ENCODE measurements at regions not wholly inside any gene's neighbourhood (a gene's known extent, or its start where the extent isn't known, plus 50 kb on each side); places are given as distances from the start of the nearest gene placed in this dataset.

DNA sequence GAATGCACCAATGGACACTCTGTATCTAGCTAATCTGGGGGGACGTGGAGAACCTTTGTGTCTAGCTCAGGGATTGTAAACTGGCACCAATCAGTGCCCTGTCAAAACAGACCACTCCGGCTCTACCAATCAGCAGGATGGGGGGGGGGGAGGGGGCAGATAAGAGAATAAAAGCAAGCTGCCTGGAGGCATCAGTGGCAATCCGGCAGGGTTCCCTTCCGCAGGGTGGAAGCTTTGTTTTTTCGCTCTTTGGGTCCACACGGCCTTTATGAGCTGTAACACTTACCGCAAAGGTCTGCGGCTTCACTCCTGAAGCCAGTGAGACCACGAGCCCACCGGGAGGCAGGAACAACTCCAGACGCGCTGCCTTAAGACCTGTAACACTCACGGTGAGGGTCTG lies 827.1 kb downstream of the PLOD2 start:
- TF ChIP-seq NFIC (IDR thresholded peaks at IDR 0.05) (no peak), ZBTB7A (IDR thresholded peaks at IDR 0.05; ENCODE audit: low read depth) (no peak), MAX (IDR thresholded peaks at IDR 0.05) (no peak)

DNA sequence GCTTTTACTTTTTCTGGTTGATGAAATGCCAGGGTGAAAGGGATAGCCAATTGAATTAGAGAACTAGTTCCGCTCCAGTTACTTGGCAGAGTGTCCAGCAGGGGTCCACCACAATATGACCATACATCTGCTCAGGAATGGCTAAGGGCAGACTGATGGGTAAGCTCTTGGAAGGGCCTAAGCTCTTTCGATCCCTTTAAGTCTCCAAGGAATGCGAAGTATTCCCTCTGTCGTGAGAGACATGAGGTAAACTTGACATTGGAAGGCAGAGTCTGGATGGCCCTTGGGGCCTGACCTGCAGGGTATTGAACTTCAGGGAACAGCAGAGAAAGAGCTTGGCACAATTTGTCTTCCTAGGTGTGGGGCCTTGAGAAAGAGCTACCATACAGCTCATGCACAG lies 805.8 kb downstream of the PLOD2 start:
- no peak for TF ChIP-seq CREB1 (IDR thresholded peaks at IDR 0.05; ENCODE audit: low read depth)
- no peak for TF ChIP-seq TCF12 (IDR thresholded peaks at IDR 0.05; ENCODE audit: low read depth)
- no peak for TF ChIP-seq FOXM1 (IDR thresholded peaks at IDR 0.05; ENCODE audit: borderline replicate concordance, low read depth)
- no peak for TF ChIP-seq ZBTB7A (IDR thresholded peaks at IDR 0.05; ENCODE audit: low read depth)
- TF ChIP-seq YY1 (IDR thresholded peaks at IDR 0.05; ENCODE audit: low read depth) = no peak
- no peak for TF ChIP-seq TAF1 (IDR thresholded peaks at IDR 0.05; ENCODE audit: low read depth)
- TF ChIP-seq, protein P1, sequence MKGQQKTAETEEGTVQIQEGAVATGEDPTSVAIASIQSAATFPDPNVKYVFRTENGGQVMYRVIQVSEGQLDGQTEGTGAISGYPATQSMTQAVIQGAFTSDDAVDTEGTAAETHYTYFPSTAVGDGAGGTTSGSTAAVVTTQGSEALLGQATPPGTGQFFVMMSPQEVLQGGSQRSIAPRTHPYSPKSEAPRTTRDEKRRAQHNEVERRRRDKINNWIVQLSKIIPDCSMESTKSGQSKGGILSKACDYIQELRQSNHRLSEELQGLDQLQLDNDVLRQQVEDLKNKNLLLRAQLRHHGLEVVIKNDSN (IDR thresholded peaks at IDR 0.05) = no peak
- no peak for TF ChIP-seq TEAD4 (IDR thresholded peaks at IDR 0.05)
- TF ChIP-seq CEBPB (IDR thresholded peaks at IDR 0.05) = no peak
- no peak for TF ChIP-seq NFIC (IDR thresholded peaks at IDR 0.05)
- TF ChIP-seq EP300 (IDR thresholded peaks at IDR 0.05; ENCODE audit: borderline replicate concordance) = no peak
- no peak for TF ChIP-seq REST (IDR thresholded peaks at IDR 0.05; ENCODE audit: low read depth)
- TF ChIP-seq EGR1 (IDR thresholded peaks at IDR 0.05) = no peak
- TF ChIP-seq MAX (IDR thresholded peaks at IDR 0.05) = no peak
- TF ChIP-seq RAD21 (IDR thresholded peaks at IDR 0.05; ENCODE audit: low read depth) = no peak

GRCh38 chr3:145357453-145357852 lies 803.5 kb downstream of the PLOD2 start:
- TF ChIP-seq EP300 (IDR thresholded peaks at IDR 0.05; ENCODE audit: borderline replicate concordance) (no peak), FOXM1 (IDR thresholded peaks at IDR 0.05; ENCODE audit: borderline replicate concordance, low read depth) (no peak), REST (IDR thresholded peaks at IDR 0.05; ENCODE audit: low read depth) (no peak), TAF1 (IDR thresholded peaks at IDR 0.05; ENCODE audit: low read depth) (no peak), NFIC (IDR thresholded peaks at IDR 0.05) (no peak), YY1 (IDR thresholded peaks at IDR 0.05; ENCODE audit: low read depth) (no peak)
- TF ChIP-seq, protein P1 (IDR thresholded peaks at IDR 0.05) = no peak

DNA sequence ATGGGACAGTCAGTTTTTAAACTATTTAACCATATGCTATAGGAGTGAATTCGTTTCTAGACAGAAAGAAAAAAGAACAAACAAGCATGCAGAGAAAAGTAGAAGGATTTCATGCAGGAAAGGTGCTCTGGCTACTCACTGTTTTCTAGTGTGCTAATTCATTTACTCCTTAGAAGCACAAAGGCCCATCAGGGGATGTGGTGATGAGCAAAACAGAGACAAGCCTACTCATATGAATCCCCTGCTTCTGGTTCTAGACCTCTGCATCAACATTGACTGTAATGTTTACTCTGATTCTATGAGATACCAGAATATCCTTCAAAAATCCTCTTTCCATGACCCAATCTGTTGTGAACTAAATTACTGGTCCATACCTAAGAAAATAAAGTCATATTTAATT lies 801.9 kb downstream of the PLOD2 start:
- TF ChIP-seq EGR1 (IDR thresholded peaks at IDR 0.05) (no peak), MAX (IDR thresholded peaks at IDR 0.05) (no peak), ZBTB7A (IDR thresholded peaks at IDR 0.05; ENCODE audit: low read depth) (no peak), EP300 (IDR thresholded peaks at IDR 0.05; ENCODE audit: borderline replicate concordance) (no peak), YY1 (IDR thresholded peaks at IDR 0.05; ENCODE audit: low read depth) (no peak), RAD21 (IDR thresholded peaks at IDR 0.05; ENCODE audit: low read depth) (no peak)

DNA sequence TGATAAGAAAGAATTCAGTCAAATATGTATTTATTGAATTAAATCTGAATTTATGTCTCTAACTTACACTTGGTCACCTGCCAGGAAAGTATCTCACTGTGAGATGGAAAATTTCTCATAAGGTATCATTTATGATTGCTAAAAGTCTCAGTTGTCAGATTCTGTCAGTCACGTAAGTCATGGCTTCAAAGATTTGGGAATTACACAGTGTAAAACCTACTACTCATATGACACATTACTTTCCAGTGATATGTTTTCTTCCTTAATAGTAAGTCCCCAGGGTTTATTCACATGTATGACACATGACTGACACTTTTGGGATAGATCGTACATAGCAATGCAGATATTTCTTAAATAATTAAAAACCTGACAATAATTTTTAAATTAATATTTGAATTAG lies 792.2 kb downstream of the PLOD2 start:
- TF ChIP-seq FOXM1 (IDR thresholded peaks at IDR 0.05; ENCODE audit: borderline replicate concordance, low read depth) (no peak), CREB1 (IDR thresholded peaks at IDR 0.05; ENCODE audit: low read depth) (no peak), NFIC (IDR thresholded peaks at IDR 0.05) (no peak)

DNA sequence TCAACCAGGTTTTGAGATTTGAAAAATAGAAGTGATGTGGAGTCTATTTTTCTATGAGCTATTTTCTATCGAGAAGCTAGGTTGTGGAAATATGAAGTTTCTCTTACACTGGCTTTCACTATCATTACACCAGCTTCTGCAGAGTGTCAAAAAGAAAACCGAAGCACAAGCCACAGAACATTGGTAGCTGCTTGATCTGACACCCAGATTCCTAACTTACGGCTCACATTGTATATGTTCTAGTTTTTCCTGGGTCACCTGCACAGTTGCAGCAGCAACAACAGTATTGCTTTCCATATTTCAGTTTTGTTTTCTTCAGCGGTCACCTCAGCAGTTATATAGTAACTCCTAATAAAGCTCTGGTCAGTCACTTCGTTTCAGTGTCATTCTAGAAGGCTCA lies 790.1 kb downstream of the PLOD2 start:
- TF ChIP-seq CEBPB (IDR thresholded peaks at IDR 0.05) (no peak), TEAD4 (IDR thresholded peaks at IDR 0.05) (no peak), TAF1 (IDR thresholded peaks at IDR 0.05; ENCODE audit: low read depth) (no peak), REST (IDR thresholded peaks at IDR 0.05; ENCODE audit: low read depth) (no peak), NFIC (IDR thresholded peaks at IDR 0.05) (no peak)
- TF ChIP-seq, protein P1 (IDR thresholded peaks at IDR 0.05) = no peak
